WTC11 (cell line): ENCODE measurements at regions not wholly inside any gene's neighbourhood (a gene's known extent, or its start where the extent isn't known, plus 50 kb on each side); places are given as distances from the start of the nearest gene placed in this dataset.

Source experiments
- ATAC-seq: fragments of 200-7000 bp; cut with Tn5 transposase; 2 replicates; pipeline ENCODE4 v1.10.0; 2021; ENCODE audit warnings: mild to moderate bottlenecking, moderate library complexity
- CTCF ChIA-PET: fragments of 300-600 bp; sonication (Branson Sonifier 250); formaldehyde crosslinking; loops from one replicate; lab custom pipeline; 2021; ENCODE audit warnings: antibody characterized with exemption; lab: Charles Lee
- POLR2A ChIA-PET: fragments of 350-600 bp; sonication (Branson Sonifier 250); formaldehyde crosslinking; loops from one replicate; lab custom pipeline; 2021; ENCODE audit warnings: antibody characterized with exemption; lab: Charles Lee
- DNase-seq: peaks from one replicate; pipeline ENCODE4 v3.0.0; 2021; ENCODE audit warnings: low spot score
- H3K27ac Mint-ChIP-seq: 2 replicates; pipeline ENCODE4 v1.8.0; 2021; ENCODE audit warnings: mixed read lengths
- H3K27me3 Mint-ChIP-seq: 2 replicates; pipeline ENCODE4 v1.8.0; 2021; ENCODE audit warnings: low read depth, mild to moderate bottlenecking, moderate library complexity, mixed read lengths
- H3K36me3 Mint-ChIP-seq: 2 replicates; pipeline ENCODE4 v1.8.0; 2021; ENCODE audit warnings: mixed read lengths
- H3K4me1 Mint-ChIP-seq: 2 replicates; pipeline ENCODE4 v1.8.0; 2022; ENCODE audit warnings: mixed read lengths
- H3K4me3 Mint-ChIP-seq: 2 replicates; pipeline ENCODE4 v1.8.0; 2021; ENCODE audit warnings: mild to moderate bottlenecking, moderate library complexity, mixed read lengths
- H3K9me3 Mint-ChIP-seq: 2 replicates; pipeline ENCODE4 v1.8.0; 2021; ENCODE audit warnings: mixed read lengths
- ATF1 ChIP-seq: sonication (generic); formaldehyde crosslinking; IDR thresholded peaks from 2 replicates; pipeline ENCODE4 v1.8.1; 2023; ENCODE audit warnings: mild to moderate bottlenecking, moderate library complexity, missing genetic modification reagents
- CTCF ChIP-seq: fragments of 200-600 bp; IDR thresholded peaks from 2 replicates; pipeline ENCODE4 v1.8.0; 2022; ENCODE audit warnings: antibody characterized with exemption
- E2F1 ChIP-seq: sonication (generic); formaldehyde crosslinking; IDR thresholded peaks from 2 replicates; pipeline ENCODE4 v1.8.0; 2022; ENCODE audit warnings: mild to moderate bottlenecking, missing genetic modification reagents
- E2F4 ChIP-seq: sonication (generic); formaldehyde crosslinking; IDR thresholded peaks from 2 replicates; pipeline ENCODE4 v1.8.1; 2022; ENCODE audit warnings: low read depth, mild to moderate bottlenecking, moderate library complexity, missing genetic modification reagents, borderline replicate concordance
- EMX1 ChIP-seq: fragments of 250-450 bp; sonication (Bioruptor Pico); IDR thresholded peaks from 2 replicates; pipeline ENCODE4 v1.8.0; 2021; ENCODE audit warnings: mild to moderate bottlenecking
- FOXP1 ChIP-seq: sonication (generic); formaldehyde crosslinking; IDR thresholded peaks from 2 replicates; pipeline ENCODE4 v1.8.0; 2022; ENCODE audit warnings: missing genetic modification reagents, mild to moderate bottlenecking, moderate library complexity, borderline replicate concordance
- KAT7 ChIP-seq: sonication (generic); formaldehyde crosslinking; IDR thresholded peaks from 2 replicates; pipeline ENCODE4 v1.8.1; 2023; ENCODE audit warnings: missing genetic modification reagents, mild to moderate bottlenecking, borderline replicate concordance
- NFATC4 ChIP-seq: fragments of 250-450 bp; sonication (Bioruptor Pico); IDR thresholded peaks from 2 replicates; pipeline ENCODE4 v1.9.0; 2021; ENCODE audit warnings: mild to moderate bottlenecking
- NFE2L1 ChIP-seq: sonication (generic); formaldehyde crosslinking; IDR thresholded peaks from 2 replicates; pipeline ENCODE4 v1.8.1; 2023; ENCODE audit warnings: missing genetic modification reagents
- SOX15 ChIP-seq: fragments of 250-450 bp; sonication (Bioruptor Pico); IDR thresholded peaks from 2 replicates; pipeline ENCODE4 v1.9.0; 2021; ENCODE audit warnings: mild to moderate bottlenecking
- STAT6 ChIP-seq: sonication (generic); formaldehyde crosslinking; conservative IDR thresholded peaks from 2 replicates; pipeline ENCODE4 v1.8.1; 2023; ENCODE audit warnings: mild to moderate bottlenecking, low read depth, missing genetic modification reagents, moderate library complexity
- USF1 ChIP-seq: sonication (generic); formaldehyde crosslinking; IDR thresholded peaks from 2 replicates; pipeline ENCODE4 v1.8.0; 2022; ENCODE audit warnings: mild to moderate bottlenecking, missing genetic modification reagents
- ZBTB43 ChIP-seq: sonication (generic); formaldehyde crosslinking; IDR thresholded peaks from 2 replicates; pipeline ENCODE4 v1.8.1; 2023; ENCODE audit warnings: mild to moderate bottlenecking, missing genetic modification reagents
- ZNF219 ChIP-seq: sonication (generic); formaldehyde crosslinking; IDR thresholded peaks from 2 replicates; pipeline ENCODE4 v1.8.0; 2023; ENCODE audit warnings: missing genetic modification reagents, mild to moderate bottlenecking, borderline replicate concordance
- ZNF232 ChIP-seq: sonication (generic); formaldehyde crosslinking; IDR thresholded peaks from 2 replicates; pipeline ENCODE4 v1.8.0; 2022; ENCODE audit warnings: mild to moderate bottlenecking, missing genetic modification reagents
- ZNF281 ChIP-seq: sonication (generic); formaldehyde crosslinking; IDR thresholded peaks from 2 replicates; pipeline ENCODE4 v1.8.0; 2023; ENCODE audit warnings: mild to moderate bottlenecking, missing genetic modification reagents
- ZNF317 ChIP-seq: sonication (generic); formaldehyde crosslinking; IDR thresholded peaks from 2 replicates; pipeline ENCODE4 v1.8.1; 2023; ENCODE audit warnings: low read depth, mild to moderate bottlenecking, moderate library complexity, missing genetic modification reagents, borderline replicate concordance
- ZNF396 ChIP-seq: fragments of 250-450 bp; sonication (Bioruptor Pico); IDR thresholded peaks from 2 replicates; pipeline ENCODE4 v1.8.0; 2021; ENCODE audit warnings: mild to moderate bottlenecking, moderate library complexity, borderline replicate concordance

GRCh38 chr2:239516954-239517305 lies 116.1 kb upstream of the HDAC4 start:
- Mint-ChIP-seq H3K9me3 (no peaks in the 10 kb centered on the region; the same call in 1 of the 2 replicates), H3K4me3 (no peak overlapping the region), H3K36me3 (no peaks in the 10 kb centered on the region), H3K27me3 (no peaks in the 10 kb centered on the region), H3K27ac (no peak overlapping the region), H3K4me1 (peaks cover 6% of the 10 kb centered on the region; the same call in 1 of the 2 replicates)
- no peak for DNase-seq
- no peak for ATAC-seq
- POLR2A ChIA-PET, result no interaction called here
- CTCF ChIA-PET, result no interaction called here
- TF ChIP-seq ZNF396 (CRISPR knock-in tag) (no peak), CTCF (no peak), KAT7 (CRISPR knock-in tag) (no peak), EMX1 (CRISPR knock-in tag) (no peak), STAT6 (no peak)

- no peaks in the 10 kb centered on the region; the same call in 1 of the 2 replicates for H3K9me3 Mint-ChIP-seq
- no peak for TF ChIP-seq ZBTB43 (CRISPR knock-in tag)
- TF ChIP-seq NFATC4, result no peak
- TF ChIP-seq SOX15 (CRISPR knock-in tag), result no peak
- no peak for TF ChIP-seq ZNF219
- no peak for TF ChIP-seq USF1 (CRISPR knock-in tag)
- TF ChIP-seq ZNF317, result no peak
- TF ChIP-seq E2F1 (CRISPR knock-in tag), result no peak
- TF ChIP-seq ATF1 (CRISPR knock-in tag), result no peak
- ATAC-seq (no peak), DNase-seq (no peak)
- ChIA-PET POLR2A (no interaction called here), CTCF (no interaction called here)
- no peaks in the 10 kb centered on the region for H3K36me3 Mint-ChIP-seq
- H3K4me3 Mint-ChIP-seq, result no peak overlapping the region
- peaks cover 6% of the 10 kb centered on the region; the same call in 1 of the 2 replicates for H3K4me1 Mint-ChIP-seq
- no peaks in the 10 kb centered on the region for H3K27me3 Mint-ChIP-seq
- no peak overlapping the region for H3K27ac Mint-ChIP-seq
Observed at GRCh38 chr2:239516286-239516953, 115.6 kb upstream of the HDAC4 start.

- ATAC-seq, result peak; percentile 36; the same call in 1 of the 2 replicates
- H3K4me1 Mint-ChIP-seq, result peaks cover 6% of the 10 kb centered on the region; the same call in 1 of the 2 replicates
- no peak for DNase-seq
- POLR2A ChIA-PET, result no interaction called here
- CTCF ChIA-PET, result no interaction called here
- H3K36me3 Mint-ChIP-seq, result no peaks in the 10 kb centered on the region
- no peaks in the 10 kb centered on the region for H3K27me3 Mint-ChIP-seq
- no peak overlapping the region for H3K4me3 Mint-ChIP-seq
- H3K27ac Mint-ChIP-seq, result no peak overlapping the region
- H3K9me3 Mint-ChIP-seq, result no peaks in the 10 kb centered on the region; the same call in 1 of the 2 replicates
- no peak for TF ChIP-seq NFE2L1 (CRISPR knock-in tag)
- no peak for TF ChIP-seq ATF1 (CRISPR knock-in tag)
- TF ChIP-seq E2F4 (CRISPR knock-in tag), result no peak
- TF ChIP-seq FOXP1 (CRISPR knock-in tag), result no peak
- no peak for TF ChIP-seq ZNF281 (CRISPR knock-in tag)
- TF ChIP-seq ZNF232 (CRISPR knock-in tag), result no peak
- no peak for TF ChIP-seq SOX15 (CRISPR knock-in tag)
Observed at GRCh38 chr2:239514754-239515530, 114.1 kb upstream of the HDAC4 start.
